Fibroblast of villous mesenchyme (primary cell): ENCODE measurements at regions not wholly inside any gene's neighbourhood (a gene's known extent, or its start where the extent isn't known, plus 50 kb on each side); places are given as distances from the start of the nearest gene placed in this dataset.

ENCODE experiments used
- DNase-seq: peaks from one replicate; pipeline ENCODE4 v3.0.0-alpha.2; 2010; ENCODE audit warnings: low read depth
- H3K4me3 ChIP-seq: 2 replicates; pipeline ENCODE4 v1.5.1; 2011; ENCODE audit warnings: low read depth, mild to moderate bottlenecking, low read length
- CTCF ChIP-seq: IDR thresholded peaks from 2 replicates; pipeline ENCODE4 v1.5.1; 2012; ENCODE audit warnings: low read depth, mild to moderate bottlenecking, low read length; ENCODE audit not compliant: insufficient read depth

GRCh38 chr13:84999252-84999651 is 800.0 kb downstream of the SLITRK6 start:
- no peak for DNase-seq
- H3K4me3 ChIP-seq: no peak overlapping the region
- TF ChIP-seq CTCF: no peak

- no peak for TF ChIP-seq CTCF
- no peak overlapping the region for H3K4me3 ChIP-seq
- DNase-seq: no peak
Measured at GRCh38 chr13:84998681-84999080, 800.5 kb downstream of the SLITRK6 start.

- DNase-seq: no peak
Measured at GRCh38 chr13:84997858-84998257, 801.4 kb downstream of the SLITRK6 start.

GRCh38 chr13:84994582-84994981 is 804.6 kb downstream of the SLITRK6 start:
- TF ChIP-seq CTCF: no peak
- H3K4me3 ChIP-seq: no peak overlapping the region
- DNase-seq: no peak

More at GRCh38 chr13:84997858-84998257, 801.4 kb downstream of the SLITRK6 start:
- no peak for TF ChIP-seq CTCF
- H3K4me3 ChIP-seq: no peak overlapping the region

GRCh38 chr13:84985860-84986259 is 813.4 kb downstream of the SLITRK6 start:
- TF ChIP-seq CTCF: no peak
- H3K4me3 ChIP-seq: no peak overlapping the region
- no peak for DNase-seq

- no peak for DNase-seq
- no peak overlapping the region for H3K4me3 ChIP-seq
- no peak for TF ChIP-seq CTCF
Measured at GRCh38 chr13:84983321-84983720, 815.9 kb downstream of the SLITRK6 start.

- TF ChIP-seq CTCF: no peak
- no peak for DNase-seq
- no peak overlapping the region for H3K4me3 ChIP-seq
Measured at GRCh38 chr13:84980571-84980970, 818.6 kb downstream of the SLITRK6 start.
